ENCODE measurements at regions not wholly inside any gene's neighbourhood (a gene's known extent, or its start where the extent isn't known, plus 50 kb on each side); places are given as distances from the start of the nearest gene placed in this dataset.
"Not testable (repeated sequence)": the region's sequence is repeated elsewhere in the genome, so short reads cannot be mapped to it uniquely, and the experiment has no call there.

GRCh38 chr2:240384711-240385450 is 50.6 kb upstream of the GPC1 start:
- H3K4me3 Mint-ChIP-seq (ENCODE audit: unreplicated experiment): no peak overlapping the region
- H3K9me3 ChIP-seq (ENCODE audit: insufficient read depth, low read depth, low read length): peaks cover 3% of the 10 kb centered on the region
- no peak overlapping the region for H3K9ac ChIP-seq (ENCODE audit: low read length)
- no peaks in the 10 kb centered on the region for H3K36me3 ChIP-seq (ENCODE audit: insufficient read depth, low read length)
- no peaks in the 10 kb centered on the region for H4K20me1 ChIP-seq (ENCODE audit: insufficient read depth, low read length)
- no peak overlapping the region for H3K27ac ChIP-seq (ENCODE audit: low read depth, low read length)
- H2AFZ ChIP-seq (ENCODE audit: low read depth, low read length): no peak overlapping the region
- peaks cover 11% of the 10 kb centered on the region for H3K27me3 Mint-ChIP-seq (ENCODE audit: low read depth, unreplicated experiment)
- H3K27me3 ChIP-seq (ENCODE audit: insufficient read depth, low read length): no peaks in the 10 kb centered on the region
- DNase-seq (ENCODE audit: low read depth) (no peak), FAIRE-seq (no peak)
- no peak overlapping the region for H3K4me2 ChIP-seq (ENCODE audit: low read length)
- no peaks in the 10 kb centered on the region for H3K79me2 ChIP-seq (ENCODE audit: insufficient read depth, low read length)
- no peak for TF ChIP-seq EZH2 (IDR thresholded peaks at IDR 0.05; ENCODE audit: insufficient read depth, low read length)
- no peak for TF ChIP-seq CTCF (IDR thresholded peaks at IDR 0.05; ENCODE audit: insufficient read depth, low read depth, low read length)
- no peak overlapping the region for H3K27ac Mint-ChIP-seq (ENCODE audit: unreplicated experiment)
- peaks cover 1% of the 10 kb centered on the region for H3K9me3 Mint-ChIP-seq (ENCODE audit: unreplicated experiment)
- peaks cover 17% of the 10 kb centered on the region for H3K4me1 ChIP-seq (ENCODE audit: insufficient read depth, low read length)
- peaks cover 15% of the 10 kb centered on the region for H3K4me1 Mint-ChIP-seq (ENCODE audit: low read depth, unreplicated experiment)
- H3K36me3 Mint-ChIP-seq (ENCODE audit: low read depth, unreplicated experiment): peaks cover 4% of the 10 kb centered on the region
- no peak overlapping the region for H3K4me3 ChIP-seq (ENCODE audit: insufficient read depth, low read depth, low read length)

- H3K4me3 Mint-ChIP-seq (ENCODE audit: unreplicated experiment); H3K4me2 ChIP-seq (ENCODE audit: low read length); H3K36me3 ChIP-seq (ENCODE audit: insufficient read depth, low read length); H2AFZ ChIP-seq (ENCODE audit: low read depth, low read length); H3K27ac ChIP-seq (ENCODE audit: low read depth, low read length); H3K27ac Mint-ChIP-seq (ENCODE audit: unreplicated experiment); H3K9me3 ChIP-seq (ENCODE audit: insufficient read depth, low read depth, low read length); H3K27me3 ChIP-seq (ENCODE audit: insufficient read depth, low read length); H3K36me3 Mint-ChIP-seq (ENCODE audit: low read depth, unreplicated experiment); DNase-seq (ENCODE audit: low read depth); H3K4me3 ChIP-seq (ENCODE audit: insufficient read depth, low read depth, low read length); H3K9me3 Mint-ChIP-seq (ENCODE audit: unreplicated experiment); H4K20me1 ChIP-seq (ENCODE audit: insufficient read depth, low read length); H3K79me2 ChIP-seq (ENCODE audit: insufficient read depth, low read length); FAIRE-seq; H3K9ac ChIP-seq (ENCODE audit: low read length): not testable (repeated sequence)
- H3K4me1 Mint-ChIP-seq (ENCODE audit: low read depth, unreplicated experiment): peaks cover 15% of the 10 kb centered on the region
- H3K4me1 ChIP-seq (ENCODE audit: insufficient read depth, low read length): peaks cover 19% of the 10 kb centered on the region
- H3K27me3 Mint-ChIP-seq (ENCODE audit: low read depth, unreplicated experiment): peaks cover 11% of the 10 kb centered on the region
These were observed 49.9 kb upstream of the GPC1 start for GRCh38 chr2:240385451-240386161.

Measured in astrocyte (in vitro differentiated cells and primary cell).